SK-N-SH (cell line): ENCODE measurements at regions not wholly inside any gene's neighbourhood (a gene's known extent, or its start where the extent isn't known, plus 50 kb on each side); places are given as distances from the start of the nearest gene placed in this dataset.

ENCODE experiments used
- CTCF ChIA-PET: fragments of 300-600, 350-600 bp; formaldehyde crosslinking; extraction: SDS; loops from one replicate; lab custom pipeline; 2021; lab: Yijun Ruan, JAX
- POLR2A ChIA-PET: fragments of 350-600 bp; sonication (Branson Sonifier 250); formaldehyde crosslinking; extraction: SDS; loops from one replicate; lab custom pipeline; 2020; ENCODE audit warnings: antibody characterized with exemption, inconsistent platforms; lab: Yijun Ruan, JAX
- DNase-seq: peaks from one replicate; pipeline ENCODE4 v3.0.0; 2012
- H2AFZ ChIP-seq: fragments of 200-600 bp; sonication (generic); 2 replicates; pipeline ENCODE4 v1.8.1; 2016; ENCODE audit warnings: antibody characterized with exemption, mild to moderate bottlenecking, low read depth
- H3F3A ChIP-seq: fragments of 200-600 bp; sonication (generic); replicated peaks from 2 replicates; pipeline ENCODE3; 2016; ENCODE audit warnings: antibody characterized with exemption, mild to moderate bottlenecking; ENCODE audit not compliant: insufficient read depth
- H3K27ac ChIP-seq, 2 experiments: fragments of 200-500 bp in 1 of 2; fragments of 200-600 bp in 1 of 2; sonication (Bioruptor generic) in 1 of 2; sonication (generic), shearing (Covaris generic) in 1 of 2; 2 replicates each; pipeline versions ENCODE4 v1.5.1 to v1.6.1; 2014 to 2016; ENCODE audit warnings: low read depth in 2 of 2, inconsistent platforms in 1 of 2, low read length in 1 of 2, mild to moderate bottlenecking in 1 of 2, mixed read lengths in 1 of 2
- H3K27me3 ChIP-seq: fragments of 200-600 bp; sonication (generic), shearing (Covaris generic); 2 replicates; pipeline ENCODE4 v1.6.1; 2016; ENCODE audit warnings: mixed run types; ENCODE audit not compliant: insufficient read depth
- H3K36me3 ChIP-seq, 2 experiments: fragments of 200-500 bp in 1 of 2; fragments of 200-600 bp in 1 of 2; sonication (Bioruptor generic) in 1 of 2; sonication (generic) in 1 of 2; replicated peaks in 1 of 2; 2 replicates each; pipeline versions ENCODE3 to v1.5.1; 2014 to 2016; ENCODE audit warnings: low read length in 1 of 2, mild to moderate bottlenecking in 1 of 2; ENCODE audit not compliant: insufficient read depth in 2 of 2, control insufficient read depth in 1 of 2
- H3K4me1 ChIP-seq, 2 experiments: fragments of 200-500 bp in 1 of 2; fragments of 200-600 bp in 1 of 2; sonication (Bioruptor generic) in 1 of 2; sonication (generic), shearing (Covaris generic) in 1 of 2; 2 replicates each; pipeline versions ENCODE4 v1.5.1 to v1.6.1; 2014 to 2016; ENCODE audit warnings: low read depth in 1 of 2, low read length in 1 of 2, mixed run types in 1 of 2; ENCODE audit not compliant: insufficient read depth in 2 of 2, control insufficient read depth in 1 of 2
- H3K4me2 ChIP-seq: fragments of 200-600 bp; sonication (generic), shearing (Covaris generic); 2 replicates; pipeline ENCODE4 v1.6.1; 2017; ENCODE audit warnings: mixed run types
- H3K4me3 ChIP-seq, 2 experiments: fragments of 200-500 bp in 1 of 2; fragments of 200-600 bp in 1 of 2; sonication (Bioruptor generic) in 1 of 2; sonication (generic), shearing (Covaris generic) in 1 of 2; 2 replicates each; pipeline versions ENCODE4 v1.5.1 to v1.8.1; 2014 to 2016; ENCODE audit warnings: low read depth in 2 of 2, inconsistent platforms in 1 of 2, low read length in 1 of 2, mild to moderate bottlenecking in 1 of 2, mixed read lengths in 1 of 2, moderate library complexity in 1 of 2
- H3K79me2 ChIP-seq: fragments of 200-600 bp; sonication (generic); 2 replicates; pipeline ENCODE4 v1.8.1; 2017; ENCODE audit warnings: mild to moderate bottlenecking; ENCODE audit not compliant: insufficient read depth
- H3K9ac ChIP-seq: fragments of 200-600 bp; sonication (generic); 2 replicates; pipeline ENCODE4 v1.6.1; 2017; ENCODE audit warnings: mixed run types
- H3K9me2 ChIP-seq: fragments of 200-600 bp; sonication (generic); 2 replicates; pipeline ENCODE4 v1.6.1; 2017; ENCODE audit warnings: mixed run types
- H3K9me3 ChIP-seq: fragments of 200-600 bp; sonication (generic); 2 replicates; pipeline ENCODE4 v1.6.1; 2017; ENCODE audit warnings: mixed run types, mild to moderate bottlenecking, moderate library complexity
- H4K20me1 ChIP-seq: fragments of 200-600 bp; sonication (generic); 2 replicates; pipeline ENCODE4 v1.6.1; 2017; ENCODE audit warnings: mild to moderate bottlenecking, mixed run types; ENCODE audit not compliant: insufficient read depth
- CHD2 ChIP-seq: fragments of 150-350 bp; IDR thresholded peaks from 2 replicates; pipeline ENCODE4 v1.6.1; 2018; ENCODE audit warnings: low read length; ENCODE audit not compliant: partially characterized antibody
- EP300 ChIP-seq, 2 experiments: IDR thresholded peaks; 2 replicates each; pipeline versions ENCODE4 v1.4.0 to v1.6.1; 2012; ENCODE audit warnings: borderline replicate concordance in 1 of 2, low read depth in 1 of 2, low read length in 1 of 2
- FOSL2 ChIP-seq: IDR thresholded peaks from 2 replicates; pipeline ENCODE4 v1.4.0; 2012; ENCODE audit warnings: low read depth, mild to moderate bottlenecking, moderate library complexity, borderline replicate concordance
- FOXJ3 ChIP-seq: sonication (generic); formaldehyde crosslinking; IDR thresholded peaks from 2 replicates; pipeline ENCODE4 v1.5.1; 2020; ENCODE audit warnings: mild to moderate bottlenecking, missing genetic modification reagents
- FOXM1 ChIP-seq: IDR thresholded peaks from 2 replicates; pipeline ENCODE4 v1.4.0; 2012; ENCODE audit warnings: low read depth, mild to moderate bottlenecking
- GABPA ChIP-seq: IDR thresholded peaks from 2 replicates; pipeline ENCODE4 v1.4.0; 2012; ENCODE audit warnings: low read depth, mild to moderate bottlenecking
- GATA2 ChIP-seq: sonication (generic); formaldehyde crosslinking; IDR thresholded peaks from 2 replicates; pipeline ENCODE4 v1.5.0; 2020; ENCODE audit warnings: mild to moderate bottlenecking, missing genetic modification reagents
- IRF3 ChIP-seq: fragments of 150-350 bp; IDR thresholded peaks from 2 replicates; pipeline ENCODE4 v1.6.1; 2016; ENCODE audit warnings: mild to moderate bottlenecking, low read depth, low read length
- JUND ChIP-seq: IDR thresholded peaks from 2 replicates; pipeline ENCODE4 v1.4.0; 2012
- MAX ChIP-seq: IDR thresholded peaks from 2 replicates; pipeline ENCODE4 v1.4.0; 2012; ENCODE audit warnings: low read depth
- MXI1 ChIP-seq: IDR thresholded peaks from 2 replicates; pipeline ENCODE4 v1.6.1; 2012; ENCODE audit warnings: mild to moderate bottlenecking, low read depth, low read length, improper control_type of control experiment
- NFIC ChIP-seq: IDR thresholded peaks from 2 replicates; pipeline ENCODE4 v1.4.0; 2012; ENCODE audit warnings: borderline replicate concordance
- POLR2AphosphoS5 ChIP-seq: IDR thresholded peaks from 2 replicates; pipeline ENCODE4 v1.6.1; 2012; ENCODE audit warnings: low read depth, low read length
- RAD21 ChIP-seq: IDR thresholded peaks from 2 replicates; pipeline ENCODE4 v1.6.1; 2012; ENCODE audit warnings: mild to moderate bottlenecking, low read length
- RCOR1 ChIP-seq: fragments of 150-350 bp; IDR thresholded peaks from 2 replicates; pipeline ENCODE4 v1.6.1; 2017; ENCODE audit warnings: antibody characterized with exemption, low read length
- RFX5 ChIP-seq: IDR thresholded peaks from 2 replicates; pipeline ENCODE4 v1.6.1; 2012; ENCODE audit warnings: mild to moderate bottlenecking, improper control_type of control experiment, low read length
- SIN3A ChIP-seq: IDR thresholded peaks from 2 replicates; pipeline ENCODE4 v1.6.1; 2012; ENCODE audit warnings: low read depth, mild to moderate bottlenecking, low read length, moderate library complexity, borderline replicate concordance
- SMC3 ChIP-seq: IDR thresholded peaks from 2 replicates; pipeline ENCODE4 v1.6.1; 2012; ENCODE audit warnings: low read depth, low read length, improper control_type of control experiment
- TAF1 ChIP-seq: IDR thresholded peaks from 2 replicates; pipeline ENCODE4 v1.6.1; 2012; ENCODE audit warnings: low read depth, mild to moderate bottlenecking, low read length, moderate library complexity, borderline replicate concordance
- USF1 ChIP-seq: IDR thresholded peaks from 2 replicates; pipeline ENCODE4 v1.4.0; 2012; ENCODE audit warnings: low read depth, borderline replicate concordance
- YY1 ChIP-seq: IDR thresholded peaks from 2 replicates; pipeline ENCODE4 v1.4.0; 2012; ENCODE audit warnings: low read depth, mild to moderate bottlenecking
- WGBS: methylation state at CpG from one replicate; pipeline ENCODE4 v1.1.6; 2017; ENCODE audit warnings: low lambda C conversion rate; 5-methylcytosine and 5-hydroxymethylcytosine counted together
- TF ChIP-seq, protein P1 (sequence below): IDR thresholded peaks from 2 replicates; pipeline ENCODE4; 2012

DNA sequence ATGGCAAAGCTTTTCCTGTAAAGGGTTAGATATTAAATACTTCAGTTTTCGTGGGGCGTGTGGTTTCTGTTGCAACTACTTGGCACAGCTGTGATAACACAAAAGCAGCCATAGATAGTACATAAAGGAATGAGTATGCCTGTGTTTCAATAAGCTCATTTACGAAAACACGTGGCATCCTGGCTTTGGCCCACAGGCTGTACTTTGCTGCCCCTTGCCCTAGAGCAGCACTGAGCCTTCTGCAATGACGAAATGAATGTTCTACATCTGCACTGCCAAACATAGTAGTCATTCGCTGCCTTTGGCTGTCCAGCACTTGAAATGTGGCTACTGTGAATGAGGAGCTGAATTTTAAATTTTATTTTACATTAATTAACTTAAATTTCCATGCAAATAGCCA lies 376.2 kb upstream of the TPK1 start (continued):
- TF ChIP-seq, protein P1, sequence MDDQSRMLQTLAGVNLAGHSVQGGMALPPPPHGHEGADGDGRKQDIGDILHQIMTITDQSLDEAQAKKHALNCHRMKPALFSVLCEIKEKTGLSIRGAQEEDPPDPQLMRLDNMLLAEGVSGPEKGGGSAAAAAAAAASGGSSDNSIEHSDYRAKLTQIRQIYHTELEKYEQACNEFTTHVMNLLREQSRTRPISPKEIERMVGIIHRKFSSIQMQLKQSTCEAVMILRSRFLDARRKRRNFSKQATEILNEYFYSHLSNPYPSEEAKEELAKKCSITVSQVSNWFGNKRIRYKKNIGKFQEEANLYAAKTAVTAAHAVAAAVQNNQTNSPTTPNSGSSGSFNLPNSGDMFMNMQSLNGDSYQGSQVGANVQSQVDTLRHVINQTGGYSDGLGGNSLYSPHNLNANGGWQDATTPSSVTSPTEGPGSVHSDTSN, result no peak
- TF ChIP-seq SMC3 (no peak), TAF1 (no peak), JUND (no peak), EP300 (IDR thresholded peaks at IDR 0.05; ENCODE audit: borderline replicate concordance in 1 of 2, low read depth in 1 of 2, low read length in 1 of 2) (no peak), YY1 (no peak), NFIC (no peak)

DNA sequence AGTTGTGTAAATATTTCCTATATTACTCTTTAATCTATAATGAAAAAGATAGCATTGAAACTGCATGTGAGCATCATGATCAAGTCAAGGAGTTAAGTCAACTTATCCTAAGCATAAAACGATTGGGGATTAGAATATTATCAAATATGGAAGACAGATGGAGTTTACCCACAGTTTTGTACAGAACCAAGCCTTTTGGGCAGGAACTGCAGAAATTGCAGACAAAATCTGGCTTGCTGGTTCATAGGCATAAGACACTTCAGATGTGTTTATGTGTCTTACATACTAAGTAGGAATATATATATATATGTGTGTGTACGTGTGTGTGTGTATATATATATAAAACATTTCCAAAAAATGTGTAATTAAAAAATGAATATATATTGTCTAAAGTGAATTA lies 375.4 kb upstream of the TPK1 start:
- TF ChIP-seq FOXJ3 (CRISPR knock-in tag) (no peak), FOSL2 (no peak), RFX5 (no peak), GATA2 (CRISPR knock-in tag) (no peak), SIN3A (no peak), MAX (no peak), NFIC (no peak), MXI1 (no peak), FOXM1 (no peak), CHD2 (no peak), IRF3 (no peak), YY1 (no peak), JUND (no peak), GABPA (no peak), USF1 (no peak), RCOR1 (no peak), POLR2AphosphoS5 (no peak), RAD21 (no peak)
- no peaks in the 10 kb centered on the region for H3K79me2 ChIP-seq
- H3K9me2 ChIP-seq, result no peaks in the 10 kb centered on the region

More for the DNA sequence above, 375.4 kb upstream of the TPK1 start:
- ChIA-PET POLR2A (no interaction called here), CTCF (no interaction called here)
- Histone ChIP-seq H3K27ac (no peak overlapping the region), H3K9ac (no peak overlapping the region), H4K20me1 (no peaks in the 10 kb centered on the region), H3K4me3 (no peak overlapping the region), H3K27me3 (no peaks in the 10 kb centered on the region), H3K9me3 (no peaks in the 10 kb centered on the region), H3K36me3 (no peaks in the 10 kb centered on the region), H3F3A (no peaks in the 10 kb centered on the region), H3K4me2 (no peak overlapping the region), H3K4me1 (no peaks in the 10 kb centered on the region), H2AFZ (no peak overlapping the region)
- WGBS, result 0% methylated on average over 2 of the region's 2 CpGs
- DNase-seq, result no peak
